ENCODE measurements at regions not wholly inside any gene's neighbourhood (a gene's known extent, or its start where the extent isn't known, plus 50 kb on each side); places are given as distances from the start of the nearest gene placed in this dataset.

DNA sequence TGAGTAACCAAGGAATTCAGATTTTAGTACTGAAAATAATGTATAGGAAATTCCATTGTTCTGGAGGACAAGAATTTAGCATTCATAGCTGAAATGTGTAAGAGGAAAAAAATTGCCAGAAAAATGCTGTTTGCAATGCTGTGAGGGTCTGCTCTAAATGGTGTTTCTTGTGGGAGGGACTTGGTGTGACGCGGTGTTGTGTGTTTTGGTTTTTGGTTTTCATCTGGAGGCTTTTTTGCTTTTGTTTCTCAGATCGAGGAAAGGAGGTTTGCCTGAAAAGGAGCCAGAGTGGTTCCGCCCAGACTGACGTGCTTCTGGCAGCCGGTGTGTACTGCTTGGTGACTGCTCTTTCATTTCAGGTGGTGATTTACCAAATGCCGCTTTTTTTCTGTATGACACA is 211.8 kb upstream of the HMGA2 start:
- TF ChIP-seq, protein P1, sequence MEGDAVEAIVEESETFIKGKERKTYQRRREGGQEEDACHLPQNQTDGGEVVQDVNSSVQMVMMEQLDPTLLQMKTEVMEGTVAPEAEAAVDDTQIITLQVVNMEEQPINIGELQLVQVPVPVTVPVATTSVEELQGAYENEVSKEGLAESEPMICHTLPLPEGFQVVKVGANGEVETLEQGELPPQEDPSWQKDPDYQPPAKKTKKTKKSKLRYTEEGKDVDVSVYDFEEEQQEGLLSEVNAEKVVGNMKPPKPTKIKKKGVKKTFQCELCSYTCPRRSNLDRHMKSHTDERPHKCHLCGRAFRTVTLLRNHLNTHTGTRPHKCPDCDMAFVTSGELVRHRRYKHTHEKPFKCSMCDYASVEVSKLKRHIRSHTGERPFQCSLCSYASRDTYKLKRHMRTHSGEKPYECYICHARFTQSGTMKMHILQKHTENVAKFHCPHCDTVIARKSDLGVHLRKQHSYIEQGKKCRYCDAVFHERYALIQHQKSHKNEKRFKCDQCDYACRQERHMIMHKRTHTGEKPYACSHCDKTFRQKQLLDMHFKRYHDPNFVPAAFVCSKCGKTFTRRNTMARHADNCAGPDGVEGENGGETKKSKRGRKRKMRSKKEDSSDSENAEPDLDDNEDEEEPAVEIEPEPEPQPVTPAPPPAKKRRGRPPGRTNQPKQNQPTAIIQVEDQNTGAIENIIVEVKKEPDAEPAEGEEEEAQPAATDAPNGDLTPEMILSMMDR (conservative IDR thresholded peaks at IDR 0.05): no peak
- no peak for TF ChIP-seq EZH2 (IDR thresholded peaks at IDR 0.05; ENCODE audit: low read depth)

Measured in PC-9 (cell line).